ENCODE measurements at regions not wholly inside any gene's neighbourhood (a gene's known extent, or its start where the extent isn't known, plus 50 kb on each side); places are given as distances from the start of the nearest gene placed in this dataset.

DNA sequence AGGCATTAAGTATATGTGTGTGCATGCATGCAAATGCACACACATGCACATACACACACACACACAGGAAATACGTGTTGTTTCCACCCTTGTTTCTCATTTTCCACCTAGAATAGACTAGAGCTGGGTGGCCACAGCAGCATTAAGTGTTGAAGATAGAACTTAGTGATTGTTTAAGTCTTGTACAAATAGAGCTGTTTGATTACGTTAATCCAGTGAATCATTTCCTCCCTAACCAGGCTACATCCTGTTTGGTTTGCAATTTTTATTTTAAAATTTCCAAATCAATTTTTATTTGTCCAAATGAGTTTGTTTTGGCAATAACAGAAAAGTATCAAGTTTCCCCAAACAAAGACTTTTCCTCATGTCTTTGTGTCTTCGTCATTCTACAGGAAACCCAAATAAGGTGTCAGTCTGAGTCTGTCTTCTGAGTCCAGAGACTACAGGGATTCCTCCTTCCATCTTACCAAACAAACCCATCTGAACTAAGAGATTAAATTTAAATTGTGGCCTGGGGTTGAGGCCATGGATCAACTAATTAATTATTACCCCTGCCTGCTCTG, 74.6 kb upstream of the GALNT5 start:
- Mint-ChIP-seq H3K27me3 (ENCODE audit: insufficient read depth, low read depth, poor library complexity) (no peaks in the 10 kb centered on the region), H3K4me3 (no peak overlapping the region), H3K4me1 (peaks cover 2% of the 10 kb centered on the region; the same call in 1 of the 3 replicates), H3K36me3 (ENCODE audit: low read depth) (no peaks in the 10 kb centered on the region), H3K27ac (no peak overlapping the region), H3K9me3 (no peaks in the 10 kb centered on the region)
- Histone ChIP-seq H3K79me2 (replicated peaks; ENCODE audit: insufficient read depth) (no peaks in the 10 kb centered on the region), H3K27ac (ENCODE audit: low read depth) (no peak overlapping the region), H3K27me3 (ENCODE audit: insufficient read depth) (no peaks in the 10 kb centered on the region), H3K9me2 (ENCODE audit: insufficient read depth) (no peaks in the 10 kb centered on the region), H3K36me3 (ENCODE audit: insufficient read depth) (no peaks in the 10 kb centered on the region), H4K20me1 (replicated peaks; ENCODE audit: insufficient read depth) (no peaks in the 10 kb centered on the region), H3K4me3 (no peak overlapping the region), H3F3A (replicated peaks; ENCODE audit: low read depth) (no peaks in the 10 kb centered on the region), H3K4me1 (ENCODE audit: insufficient read depth) (no peaks in the 10 kb centered on the region; the same call in 1 of the 2 replicates), H3K4me2 (no peak overlapping the region), H2AFZ (peak overlapping the region; percentile 29; the same call in 1 of the 2 replicates)
- no peak for ATAC-seq
- no peak for TF ChIP-seq EZH2 (IDR thresholded peaks at IDR 0.05; ENCODE audit: low read depth, unreplicated experiment)
- no peak for DNase-seq (ENCODE audit: low spot score)

DNA sequence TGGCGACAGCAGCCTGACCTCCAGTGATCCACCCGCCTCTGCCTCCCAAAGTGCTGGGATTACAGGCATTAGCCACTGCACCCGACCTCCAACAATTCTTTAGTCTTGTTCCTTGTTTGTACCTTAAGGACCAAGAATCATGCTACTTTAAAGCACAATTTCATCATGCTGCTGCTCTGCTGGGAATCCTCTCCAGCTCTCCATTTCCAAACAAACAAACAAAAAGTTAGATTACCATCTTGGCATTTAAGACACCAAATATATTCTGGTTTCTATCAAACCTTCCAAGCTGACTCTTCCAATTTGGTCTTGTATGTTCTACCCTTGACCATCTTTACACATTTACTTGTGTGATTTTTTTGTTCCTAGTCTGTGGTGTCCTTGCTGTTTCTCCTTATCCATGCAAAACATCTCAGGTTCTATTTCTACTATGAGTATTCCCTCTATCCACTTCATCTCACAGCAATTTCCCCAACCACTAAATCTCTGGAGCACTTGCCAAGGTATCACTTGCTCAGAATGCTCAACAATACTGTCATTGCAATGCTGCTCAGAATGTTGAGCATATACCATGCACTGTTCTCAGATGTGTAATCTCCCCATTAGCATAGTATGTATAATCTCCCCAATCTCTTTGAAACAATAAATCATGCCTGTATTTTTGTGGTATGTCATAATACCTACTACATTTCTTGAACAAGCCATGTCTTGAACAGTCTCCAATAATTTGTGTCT, 73.2 kb upstream of the GALNT5 start:
- no peak overlapping the region for H3K27ac Mint-ChIP-seq
- no peaks in the 10 kb centered on the region for H4K20me1 ChIP-seq (replicated peaks; ENCODE audit: insufficient read depth)
- H3K27me3 Mint-ChIP-seq (ENCODE audit: insufficient read depth, low read depth, poor library complexity) = no peaks in the 10 kb centered on the region
- H3K4me1 Mint-ChIP-seq = peaks cover 2% of the 10 kb centered on the region; the same call in 1 of the 3 replicates
- H3K4me3 Mint-ChIP-seq = no peak overlapping the region
- H3K27me3 ChIP-seq (ENCODE audit: insufficient read depth) = no peaks in the 10 kb centered on the region
- no peak overlapping the region for H3K4me2 ChIP-seq
- DNase-seq (ENCODE audit: low spot score) (no peak), ATAC-seq (no peak)
- H3K9me2 ChIP-seq (ENCODE audit: insufficient read depth) = no peaks in the 10 kb centered on the region
- H3K27ac ChIP-seq (ENCODE audit: low read depth) = no peak overlapping the region
- H3K9me3 Mint-ChIP-seq = no peaks in the 10 kb centered on the region
- TF ChIP-seq CREB1 (CRISPR knock-in tag; IDR thresholded peaks at IDR 0.05; ENCODE audit: low read depth) = no peak
- TF ChIP-seq ZNF331 (CRISPR knock-in tag; IDR thresholded peaks at IDR 0.05; ENCODE audit: low read depth) = no peak
- TF ChIP-seq, protein P1, sequence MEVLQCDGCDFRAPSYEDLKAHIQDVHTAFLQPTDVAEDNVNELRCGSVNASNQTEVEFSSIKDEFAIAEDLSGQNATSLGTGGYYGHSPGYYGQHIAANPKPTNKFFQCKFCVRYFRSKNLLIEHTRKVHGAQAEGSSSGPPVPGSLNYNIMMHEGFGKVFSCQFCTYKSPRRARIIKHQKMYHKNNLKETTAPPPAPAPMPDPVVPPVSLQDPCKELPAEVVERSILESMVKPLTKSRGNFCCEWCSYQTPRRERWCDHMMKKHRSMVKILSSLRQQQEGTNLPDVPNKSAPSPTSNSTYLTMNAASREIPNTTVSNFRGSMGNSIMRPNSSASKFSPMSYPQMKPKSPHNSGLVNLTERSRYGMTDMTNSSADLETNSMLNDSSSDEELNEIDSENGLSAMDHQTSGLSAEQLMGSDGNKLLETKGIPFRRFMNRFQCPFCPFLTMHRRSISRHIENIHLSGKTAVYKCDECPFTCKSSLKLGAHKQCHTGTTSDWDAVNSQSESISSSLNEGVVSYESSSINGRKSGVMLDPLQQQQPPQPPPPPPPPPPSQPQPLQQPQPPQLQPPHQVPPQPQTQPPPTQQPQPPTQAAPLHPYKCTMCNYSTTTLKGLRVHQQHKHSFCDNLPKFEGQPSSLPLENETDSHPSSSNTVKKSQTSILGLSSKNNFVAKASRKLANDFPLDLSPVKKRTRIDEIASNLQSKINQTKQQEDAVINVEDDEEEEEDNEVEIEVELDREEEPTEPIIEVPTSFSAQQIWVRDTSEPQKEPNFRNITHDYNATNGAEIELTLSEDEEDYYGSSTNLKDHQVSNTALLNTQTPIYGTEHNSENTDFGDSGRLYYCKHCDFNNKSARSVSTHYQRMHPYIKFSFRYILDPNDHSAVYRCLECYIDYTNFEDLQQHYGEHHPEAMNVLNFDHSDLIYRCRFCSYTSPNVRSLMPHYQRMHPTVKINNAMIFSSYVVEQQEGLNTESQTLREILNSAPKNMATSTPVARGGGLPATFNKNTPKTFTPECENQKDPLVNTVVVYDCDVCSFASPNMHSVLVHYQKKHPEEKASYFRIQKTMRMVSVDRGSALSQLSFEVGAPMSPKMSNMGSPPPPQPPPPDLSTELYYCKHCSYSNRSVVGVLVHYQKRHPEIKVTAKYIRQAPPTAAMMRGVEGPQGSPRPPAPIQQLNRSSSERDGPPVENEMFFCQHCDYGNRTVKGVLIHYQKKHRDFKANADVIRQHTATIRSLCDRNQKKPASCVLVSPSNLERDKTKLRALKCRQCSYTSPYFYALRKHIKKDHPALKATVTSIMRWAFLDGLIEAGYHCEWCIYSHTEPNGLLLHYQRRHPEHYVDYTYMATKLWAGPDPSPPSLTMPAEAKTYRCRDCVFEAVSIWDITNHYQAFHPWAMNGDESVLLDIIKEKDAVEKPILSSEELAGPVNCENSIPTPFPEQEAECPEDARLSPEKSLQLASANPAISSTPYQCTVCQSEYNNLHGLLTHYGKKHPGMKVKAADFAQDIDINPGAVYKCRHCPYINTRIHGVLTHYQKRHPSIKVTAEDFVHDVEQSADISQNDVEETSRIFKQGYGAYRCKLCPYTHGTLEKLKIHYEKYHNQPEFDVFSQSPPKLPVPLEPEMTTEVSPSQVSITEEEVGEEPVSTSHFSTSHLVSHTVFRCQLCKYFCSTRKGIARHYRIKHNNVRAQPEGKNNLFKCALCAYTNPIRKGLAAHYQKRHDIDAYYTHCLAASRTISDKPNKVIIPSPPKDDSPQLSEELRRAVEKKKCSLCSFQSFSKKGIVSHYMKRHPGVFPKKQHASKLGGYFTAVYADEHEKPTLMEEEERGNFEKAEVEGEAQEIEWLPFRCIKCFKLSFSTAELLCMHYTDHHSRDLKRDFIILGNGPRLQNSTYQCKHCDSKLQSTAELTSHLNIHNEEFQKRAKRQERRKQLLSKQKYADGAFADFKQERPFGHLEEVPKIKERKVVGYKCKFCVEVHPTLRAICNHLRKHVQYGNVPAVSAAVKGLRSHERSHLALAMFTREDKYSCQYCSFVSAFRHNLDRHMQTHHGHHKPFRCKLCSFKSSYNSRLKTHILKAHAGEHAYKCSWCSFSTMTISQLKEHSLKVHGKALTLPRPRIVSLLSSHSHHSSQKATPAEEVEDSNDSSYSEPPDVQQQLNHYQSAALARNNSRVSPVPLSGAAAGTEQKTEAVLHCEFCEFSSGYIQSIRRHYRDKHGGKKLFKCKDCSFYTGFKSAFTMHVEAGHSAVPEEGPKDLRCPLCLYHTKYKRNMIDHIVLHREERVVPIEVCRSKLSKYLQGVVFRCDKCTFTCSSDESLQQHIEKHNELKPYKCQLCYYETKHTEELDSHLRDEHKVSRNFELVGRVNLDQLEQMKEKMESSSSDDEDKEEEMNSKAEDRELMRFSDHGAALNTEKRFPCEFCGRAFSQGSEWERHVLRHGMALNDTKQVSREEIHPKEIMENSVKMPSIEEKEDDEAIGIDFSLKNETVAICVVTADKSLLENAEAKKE (CRISPR knock-in tag; IDR thresholded peaks at IDR 0.05) = no peak
- TF ChIP-seq ZNF114 (CRISPR knock-in tag; IDR thresholded peaks at IDR 0.05) = no peak
- TF ChIP-seq JUNB (IDR thresholded peaks at IDR 0.05; ENCODE audit: unreplicated experiment) = no peak
- TF ChIP-seq, protein P2, sequence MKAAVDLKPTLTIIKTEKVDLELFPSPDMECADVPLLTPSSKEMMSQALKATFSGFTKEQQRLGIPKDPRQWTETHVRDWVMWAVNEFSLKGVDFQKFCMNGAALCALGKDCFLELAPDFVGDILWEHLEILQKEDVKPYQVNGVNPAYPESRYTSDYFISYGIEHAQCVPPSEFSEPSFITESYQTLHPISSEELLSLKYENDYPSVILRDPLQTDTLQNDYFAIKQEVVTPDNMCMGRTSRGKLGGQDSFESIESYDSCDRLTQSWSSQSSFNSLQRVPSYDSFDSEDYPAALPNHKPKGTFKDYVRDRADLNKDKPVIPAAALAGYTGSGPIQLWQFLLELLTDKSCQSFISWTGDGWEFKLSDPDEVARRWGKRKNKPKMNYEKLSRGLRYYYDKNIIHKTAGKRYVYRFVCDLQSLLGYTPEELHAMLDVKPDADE (IDR thresholded peaks at IDR 0.05) = no peak
- TF ChIP-seq EZH2phosphoT487 (IDR thresholded peaks at IDR 0.05; ENCODE audit: unreplicated experiment) = no peak
- no peaks in the 10 kb centered on the region for H3K36me3 Mint-ChIP-seq (ENCODE audit: low read depth)
- H3K79me2 ChIP-seq (replicated peaks; ENCODE audit: insufficient read depth) = no peaks in the 10 kb centered on the region
- H3K4me1 ChIP-seq (ENCODE audit: insufficient read depth) = no peaks in the 10 kb centered on the region; the same call in 1 of the 2 replicates
- no peak overlapping the region for H2AFZ ChIP-seq
- no peak overlapping the region for H3K4me3 ChIP-seq
- H3F3A ChIP-seq (replicated peaks; ENCODE audit: low read depth) = no peaks in the 10 kb centered on the region
- H3K36me3 ChIP-seq (ENCODE audit: insufficient read depth) = no peaks in the 10 kb centered on the region
